ENCODE measurements at regions not wholly inside any gene's neighbourhood (a gene's known extent, or its start where the extent isn't known, plus 50 kb on each side); places are given as distances from the start of the nearest gene placed in this dataset.

DNA sequence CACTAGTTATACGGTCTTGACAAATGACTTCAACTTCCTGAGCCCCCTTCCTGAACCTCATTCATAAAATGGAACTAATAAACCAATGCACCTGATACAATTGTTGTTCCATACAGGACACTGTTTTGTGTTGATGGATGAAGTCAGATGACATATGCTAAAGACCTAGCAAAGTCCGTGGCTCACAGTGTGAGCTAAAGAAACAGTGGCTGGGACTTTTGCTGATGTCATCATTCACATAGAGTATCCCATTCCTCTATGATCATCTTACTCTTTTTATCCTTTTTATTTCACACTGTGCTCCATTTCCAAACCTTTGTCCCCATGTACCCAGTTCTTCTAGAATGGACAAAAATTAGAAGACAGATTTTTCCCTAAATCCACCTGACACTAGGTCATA lies 83.7 kb upstream of the KAZN start:
- DNase-seq = no peak

DNA sequence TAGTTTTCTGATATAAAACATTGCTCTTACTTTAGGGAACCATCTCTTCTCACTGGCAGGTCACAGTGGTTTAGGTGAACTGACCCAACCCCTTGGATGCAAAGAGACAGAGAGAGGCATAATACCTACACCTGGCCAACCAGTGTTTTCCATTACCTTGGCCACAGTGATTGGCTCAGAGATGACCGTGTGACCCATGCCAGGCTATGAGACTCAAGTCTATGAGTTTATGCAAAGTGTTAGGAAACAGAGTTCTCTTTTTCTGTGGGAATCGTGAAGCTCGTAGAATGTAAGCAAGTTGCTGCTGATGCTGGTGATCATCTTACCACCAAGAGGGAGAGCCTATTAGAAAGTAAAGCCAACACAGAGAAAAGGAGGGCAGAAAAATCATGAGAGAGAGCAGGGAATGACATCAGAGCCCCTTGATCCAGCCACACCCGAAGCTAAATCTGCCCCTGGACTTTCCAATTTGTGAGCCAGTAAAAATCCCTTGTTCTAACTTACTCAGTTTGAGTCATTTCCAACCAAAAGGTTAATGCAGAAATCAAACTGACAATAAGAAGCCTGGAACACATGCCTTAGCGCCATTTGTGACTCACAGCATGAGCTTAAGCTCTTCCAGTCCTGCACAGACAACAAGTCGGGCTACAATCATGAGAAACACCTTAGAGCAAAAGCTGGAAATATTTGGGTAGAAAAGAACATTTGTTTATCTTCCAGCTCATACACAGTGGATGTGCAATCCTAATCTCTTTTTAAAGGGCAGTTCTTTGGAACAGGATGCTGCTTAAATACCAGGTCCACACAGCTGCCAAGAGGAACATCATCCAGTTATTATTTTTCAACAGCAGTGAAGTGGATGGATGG lies 81.3 kb upstream of the KAZN start:
- DNase-seq = no peak

- DNase-seq = no peak
These were observed 80.7 kb upstream of the KAZN start for GRCh38 chr1:14517841-14518180.

GRCh38 chr1:14519976-14520375 lies 78.5 kb upstream of the KAZN start:
- DNase-seq = no peak

GRCh38 chr1:14520514-14521163 lies 77.8 kb upstream of the KAZN start:
- DNase-seq = no peak

- no peak for DNase-seq
These were observed 76.9 kb upstream of the KAZN start for GRCh38 chr1:14521622-14522021.

DNA sequence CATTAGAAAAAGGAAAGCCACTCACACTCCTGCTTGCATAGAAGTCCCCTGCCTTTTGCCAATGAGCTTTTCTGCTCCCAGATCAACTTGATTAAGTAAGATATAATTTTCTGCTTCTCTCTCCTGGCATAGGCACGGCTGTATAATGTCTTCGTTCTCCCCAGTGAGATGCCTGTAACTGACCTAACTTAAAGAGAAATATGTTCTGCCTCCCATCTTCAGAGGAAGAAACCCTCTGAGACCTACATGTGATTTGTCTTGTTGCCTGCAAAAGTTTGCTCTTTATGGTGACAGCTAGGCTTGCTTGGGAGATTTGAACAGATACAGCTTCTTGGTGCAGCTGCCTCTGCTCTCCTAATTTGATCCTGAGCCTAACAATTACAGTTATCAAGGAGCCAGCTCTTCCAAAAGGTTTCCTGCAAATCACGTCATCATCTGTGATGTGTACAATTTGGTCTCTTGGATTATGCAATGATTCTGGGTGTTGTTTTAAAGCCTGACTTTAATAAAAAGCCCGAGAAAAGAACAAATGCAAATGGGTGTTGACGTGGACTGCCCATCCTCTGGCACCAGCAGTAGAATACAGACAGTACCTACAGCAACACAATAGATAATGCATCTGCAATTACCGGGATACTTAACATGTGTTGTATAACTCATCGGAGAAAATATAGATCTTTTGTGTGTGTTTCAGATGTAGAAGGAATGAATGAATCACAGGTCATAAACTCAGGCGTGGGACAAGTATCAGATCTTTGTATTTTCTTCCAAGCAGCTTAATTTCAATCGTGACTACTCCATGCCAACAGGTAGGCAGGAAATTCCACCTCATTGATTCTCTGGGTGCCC lies 76.2 kb upstream of the KAZN start:
- no peak for DNase-seq

DNA sequence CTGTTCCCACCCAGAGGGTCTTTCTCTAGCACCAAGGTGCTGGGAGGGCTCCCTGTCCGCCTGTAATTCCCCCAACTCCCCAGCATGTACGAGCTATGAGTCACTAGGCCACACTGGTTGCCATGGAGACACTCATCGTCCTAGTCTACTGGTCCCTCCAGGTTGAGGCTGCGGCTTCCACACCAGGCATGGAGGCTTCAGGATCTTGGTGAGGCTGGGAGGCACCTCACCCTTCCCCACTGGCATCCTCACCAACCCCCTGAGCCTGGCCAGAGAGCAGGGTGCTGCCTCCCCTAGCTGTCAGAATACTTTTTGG lies 75.6 kb upstream of the KAZN start:
- no peak for DNase-seq

DNA sequence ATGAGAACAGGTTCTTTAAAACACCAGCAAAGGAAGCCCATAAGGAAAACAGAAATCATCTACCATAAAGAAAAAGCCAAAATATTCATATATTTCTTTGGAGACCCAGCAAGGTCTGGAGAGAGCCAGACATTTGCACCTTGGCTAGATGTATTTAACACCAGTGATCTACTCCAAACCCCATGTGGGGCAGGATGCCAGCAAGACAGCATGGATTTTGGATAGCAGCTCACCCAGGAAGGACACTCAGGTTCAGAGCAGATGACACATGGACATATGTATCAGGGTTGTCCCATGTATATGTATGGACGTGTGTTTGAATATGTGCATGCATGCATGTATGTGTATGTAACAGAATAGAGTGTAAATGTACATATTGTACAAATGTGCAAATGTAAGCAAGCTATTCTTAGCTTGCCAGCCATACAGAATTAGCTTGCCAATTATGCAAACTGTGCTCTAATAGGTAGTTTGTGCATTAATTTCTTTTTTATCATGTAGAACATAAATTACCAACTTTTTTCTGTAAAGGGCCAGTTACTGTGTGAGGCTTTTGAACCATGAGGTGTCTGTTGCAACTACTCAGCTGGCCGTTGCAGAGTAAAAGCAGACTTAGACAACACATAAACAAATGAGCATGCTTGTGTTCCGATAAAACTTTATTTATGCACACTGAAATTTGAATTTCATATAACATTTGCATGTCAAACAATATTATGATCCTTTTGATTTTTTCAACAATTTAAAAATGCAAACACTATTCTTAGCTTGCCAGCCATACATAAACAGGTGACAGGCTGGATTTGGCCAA lies 73.5 kb upstream of the KAZN start:
- DNase-seq = no peak

DNA sequence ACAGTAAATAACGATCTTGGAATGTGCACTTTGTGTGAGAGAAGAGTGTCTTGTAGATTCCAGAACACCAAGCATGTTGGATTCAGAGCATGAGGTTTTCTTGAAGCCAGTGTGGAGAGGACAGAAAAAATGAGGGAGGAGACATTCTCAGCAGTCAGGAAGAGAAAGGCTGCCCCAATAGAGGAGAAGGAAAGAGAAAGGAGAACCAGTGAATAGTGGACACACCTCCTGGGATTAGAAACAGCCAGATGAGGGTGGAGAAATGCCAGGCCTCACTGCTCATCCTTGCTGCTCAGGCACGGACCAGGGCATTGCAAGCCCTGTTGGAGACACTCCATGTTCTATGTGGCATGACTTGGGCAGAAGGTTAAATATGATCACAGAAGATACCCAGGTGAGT lies 69.0 kb upstream of the KAZN start:
- DNase-seq = no peak

DNA sequence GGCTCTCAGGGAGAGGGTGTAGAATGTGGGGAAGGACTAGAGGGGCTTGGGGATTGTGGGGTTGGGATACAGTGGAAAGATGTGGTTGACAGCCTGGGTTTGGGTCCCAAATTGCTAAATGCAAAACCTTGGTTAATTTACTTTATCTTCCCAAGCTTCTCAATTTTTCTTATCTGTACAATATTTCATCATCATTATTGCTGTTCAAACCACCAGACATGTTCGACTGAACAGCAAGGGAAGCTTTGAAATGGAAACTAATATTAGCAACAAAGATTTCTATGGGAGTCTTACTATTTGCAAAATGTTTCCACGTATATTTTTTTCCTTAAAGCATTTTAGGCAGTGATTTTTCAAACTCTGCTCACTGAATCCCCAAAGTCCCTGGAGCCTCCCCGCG lies 67.0 kb upstream of the KAZN start:
- no peak for DNase-seq

DNA sequence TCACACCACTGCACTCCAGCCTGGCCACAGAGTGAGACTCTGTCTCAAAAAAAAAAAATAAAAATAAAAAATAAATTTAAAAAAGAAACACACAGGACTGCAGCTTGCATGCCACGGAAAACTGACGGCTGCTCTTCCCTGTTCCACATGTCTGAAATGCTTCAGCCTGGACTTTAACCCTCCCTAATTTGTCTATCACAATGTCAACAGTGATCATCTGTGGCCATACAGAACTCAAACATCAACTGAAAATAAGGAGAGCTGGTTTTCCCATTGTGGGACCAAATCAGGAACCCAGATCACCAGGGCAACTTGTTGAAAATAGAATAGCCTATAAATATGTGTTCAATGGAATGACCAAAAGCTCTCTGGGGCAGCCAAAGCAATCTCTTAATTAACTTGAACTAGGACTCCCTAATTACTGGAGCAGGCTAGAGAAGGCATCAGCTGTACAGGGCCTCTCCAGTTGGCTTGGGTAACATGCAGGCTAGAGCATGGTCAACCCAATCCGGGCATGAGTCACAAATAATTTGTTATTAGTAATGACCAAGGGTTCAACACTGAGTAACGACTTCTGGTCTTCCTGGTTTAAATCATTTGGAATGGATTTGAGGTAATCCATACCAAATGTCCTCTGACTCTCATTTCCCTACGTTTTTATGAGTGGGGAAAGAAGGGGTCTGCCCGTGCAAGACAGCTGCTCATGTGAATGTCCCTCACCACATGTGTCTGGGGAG lies 62.7 kb upstream of the KAZN start:
- no peak for DNase-seq

DNA sequence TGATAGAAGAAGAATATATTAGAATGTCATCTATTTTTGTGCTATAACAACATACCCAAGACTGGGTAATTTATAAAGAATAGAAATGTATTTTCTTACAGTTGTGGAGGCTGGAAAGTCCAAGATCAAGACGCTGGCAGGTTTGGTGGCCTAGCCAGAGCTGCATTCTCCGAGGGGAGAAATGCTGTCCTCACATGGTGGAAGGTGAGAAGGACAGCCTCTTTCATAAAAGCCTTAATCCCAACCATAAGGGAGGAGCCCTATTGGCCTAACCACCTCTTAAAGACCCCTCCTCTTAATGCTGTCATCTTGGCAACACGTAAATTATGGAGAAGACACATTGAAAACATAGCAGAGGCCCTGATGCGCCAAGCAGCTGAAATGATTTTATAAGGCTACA lies 60.1 kb upstream of the KAZN start:
- no peak for DNase-seq

DNA sequence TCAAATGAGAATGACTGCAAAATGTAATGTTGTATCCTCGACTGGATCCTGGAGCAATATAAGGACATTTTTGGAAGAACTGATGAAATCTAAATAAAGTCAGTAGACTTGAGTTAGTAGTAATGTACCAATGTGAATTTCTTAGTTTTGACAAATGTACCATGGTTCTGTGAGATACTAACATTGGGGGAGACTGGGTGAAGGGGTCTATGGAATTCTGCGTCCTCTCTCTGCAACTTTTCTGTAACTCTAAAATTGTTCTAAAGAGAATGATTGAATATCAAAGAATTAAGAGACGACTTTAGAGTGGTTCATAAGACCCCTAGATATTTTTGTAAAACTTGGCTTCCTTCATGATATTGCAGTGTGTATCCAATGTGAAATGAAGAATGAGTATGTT lies 59.2 kb upstream of the KAZN start:
- DNase-seq = no peak

GRCh38 chr1:14539953-14540563 lies 58.4 kb upstream of the KAZN start:
- no peak for DNase-seq

DNA sequence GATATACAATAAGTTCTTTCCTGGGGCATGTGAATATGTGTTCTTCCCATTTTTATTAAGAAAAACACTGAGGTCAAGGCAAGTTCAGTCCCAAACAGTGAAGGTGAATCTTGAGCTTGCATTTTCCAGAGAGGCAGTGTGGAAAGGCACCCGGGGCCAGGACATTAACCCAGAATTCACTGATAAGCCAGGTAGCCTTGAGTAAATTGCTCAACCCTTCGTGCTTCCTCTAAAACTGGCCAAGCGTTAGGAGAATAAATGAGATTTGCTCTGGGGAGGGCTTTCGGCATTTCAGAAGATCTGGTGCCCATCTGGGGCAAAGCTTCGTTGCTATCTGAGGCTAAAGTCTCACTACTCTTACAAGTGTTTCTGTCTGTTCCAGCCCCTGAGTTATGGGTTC lies 57.1 kb upstream of the KAZN start:
- no peak for DNase-seq

DNA sequence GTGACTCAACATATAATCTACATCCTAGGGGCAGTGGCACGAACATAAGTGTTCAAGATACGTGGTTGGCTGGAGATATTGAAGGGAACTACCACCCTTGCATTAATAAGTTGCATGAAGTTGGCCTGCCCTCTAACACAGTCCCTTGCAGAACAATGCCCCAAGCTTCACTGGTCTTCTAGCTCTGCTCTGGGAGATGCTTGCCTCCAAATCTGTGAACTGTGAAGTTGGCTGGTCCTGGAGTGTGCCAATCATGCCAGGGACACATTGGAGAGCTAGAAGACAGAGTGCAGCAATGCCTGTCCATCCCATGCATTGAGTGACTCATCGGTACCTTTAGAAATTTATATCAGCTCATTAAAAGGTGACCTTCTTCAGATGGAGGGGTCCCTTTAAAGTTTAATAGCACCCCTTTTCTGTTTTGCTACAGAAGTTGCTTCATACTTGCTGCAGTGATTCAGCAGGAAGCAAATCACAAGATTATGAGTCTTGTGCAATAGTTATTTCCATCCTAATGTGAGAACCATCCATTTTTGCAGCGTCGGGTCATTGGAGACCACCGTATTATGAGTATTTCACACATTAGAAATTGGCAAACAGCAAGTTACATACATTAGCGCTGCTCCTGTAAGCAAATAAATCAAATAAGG lies 55.2 kb upstream of the KAZN start:
- no peak for DNase-seq

GRCh38 chr1:14544319-14544718 lies 54.2 kb upstream of the KAZN start:
- no peak for DNase-seq

- DNase-seq = no peak
These were observed 53.0 kb upstream of the KAZN start for GRCh38 chr1:14545422-14546025.

DNA sequence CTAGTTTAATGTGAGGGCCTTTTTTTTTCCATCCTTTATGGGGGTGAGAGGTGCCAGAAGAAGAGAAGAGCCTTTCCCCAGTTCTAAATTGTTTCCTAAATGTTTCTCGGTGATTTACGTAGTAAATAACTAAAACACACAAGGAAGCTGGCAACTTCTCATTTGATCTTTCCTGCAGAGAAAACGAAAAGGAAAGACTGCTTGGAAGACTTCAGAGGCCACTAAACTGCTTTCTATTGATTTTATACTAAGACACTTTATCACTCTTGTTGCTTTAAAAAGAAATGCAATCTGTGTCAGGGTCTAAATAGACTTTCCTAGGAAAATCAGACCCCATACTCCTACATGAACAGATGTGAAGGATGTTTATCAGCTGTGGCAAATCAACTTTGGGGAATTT lies 52.1 kb upstream of the KAZN start:
- DNase-seq = no peak

Measured in activated CD8-positive, alpha-beta memory T cell treated with anti-CD3 and anti-CD28 coated beads for 24 hours (primary cell).